GM19463 (cell line): ENCODE measurements at regions not wholly inside any gene's neighbourhood (a gene's known extent, or its start where the extent isn't known, plus 50 kb on each side); places are given as distances from the start of the nearest gene placed in this dataset.

ENCODE experiments used
- ATAC-seq: cut with Tn5 transposase; IDR thresholded peaks from one replicate; pipeline ENCODE4 v1.9.1; 2021; ENCODE audit warnings: mild to moderate bottlenecking, moderate library complexity; ENCODE audit not compliant: unreplicated experiment

- no peak for ATAC-seq
These were observed 312.8 kb upstream of the JAG1 start for GRCh38 chr20:10986586-10986985.

GRCh38 chr20:10987651-10988383 lies 314.0 kb upstream of the JAG1 start:
- no peak for ATAC-seq

GRCh38 chr20:10990625-10991382 lies 317.0 kb upstream of the JAG1 start:
- no peak for ATAC-seq

DNA sequence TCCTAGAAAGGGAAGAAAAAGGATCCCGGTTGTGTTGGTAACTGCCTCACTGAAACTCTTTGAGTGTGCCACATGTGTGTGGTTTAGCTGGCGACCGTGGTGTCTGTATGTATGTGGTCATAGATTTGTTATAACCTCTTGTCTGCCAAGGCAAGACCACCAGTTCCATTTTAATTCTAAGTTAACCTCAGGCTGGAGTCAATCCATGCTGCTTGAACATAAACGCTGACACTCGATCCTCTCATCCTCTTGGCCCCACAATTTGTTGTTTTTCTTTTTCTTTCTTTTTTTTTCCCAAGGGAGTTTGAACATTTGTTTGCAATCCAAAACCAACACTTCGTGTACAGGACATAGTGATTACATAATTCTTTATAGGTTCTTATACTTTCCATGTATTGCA lies 318.9 kb upstream of the JAG1 start:
- ATAC-seq: no peak

DNA sequence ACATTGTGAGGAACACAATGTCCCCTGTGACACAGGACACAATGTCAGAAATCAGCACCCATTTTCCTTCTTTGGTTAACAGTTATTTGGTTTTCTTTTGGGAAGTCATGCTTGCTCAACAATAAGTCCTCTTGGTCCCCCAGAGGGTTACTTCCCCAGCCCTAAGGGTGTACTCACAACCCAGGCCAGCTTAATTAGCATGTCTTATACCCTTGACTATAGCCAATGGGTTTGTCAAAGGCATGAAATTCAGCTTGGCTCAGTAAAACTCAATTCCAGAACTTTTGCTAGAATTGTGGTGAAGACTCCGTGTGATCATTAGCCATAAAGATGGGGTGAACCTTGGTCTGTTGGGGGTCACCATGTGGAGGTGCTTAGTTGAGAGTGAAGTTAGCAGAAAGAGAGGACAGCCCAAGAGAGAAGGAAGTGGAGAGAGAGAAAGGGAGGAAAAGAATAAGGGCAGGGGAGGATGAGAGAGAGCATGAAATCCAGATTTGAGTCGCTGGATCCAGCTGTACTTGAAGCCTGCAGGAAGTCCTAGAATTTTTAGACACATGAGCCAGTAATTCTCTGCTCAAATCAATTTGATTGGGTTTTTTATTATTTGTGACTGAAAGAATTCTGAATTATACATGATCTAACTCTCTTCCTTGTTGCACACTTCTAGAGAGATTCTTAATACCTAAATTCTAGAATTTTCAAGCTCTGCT lies 321.3 kb upstream of the JAG1 start:
- no peak for ATAC-seq

DNA sequence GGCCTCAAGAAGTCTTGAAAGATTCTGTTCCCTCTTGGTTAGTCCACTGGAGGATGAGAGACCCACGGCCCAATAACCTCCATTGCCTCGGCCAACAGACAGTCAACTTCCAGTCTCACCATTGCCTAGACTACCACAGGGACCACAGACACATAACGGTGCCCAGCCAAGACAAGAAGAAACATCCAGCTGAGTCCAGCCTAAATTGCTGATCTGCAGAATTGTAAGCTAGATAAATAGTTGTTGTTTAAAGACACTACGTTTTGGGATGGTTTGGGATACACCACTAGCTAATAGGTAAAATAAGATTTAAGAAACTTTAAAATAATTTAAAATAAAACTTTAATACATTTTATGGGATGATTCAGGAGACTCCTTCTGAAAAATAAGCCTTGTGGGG lies 324.7 kb upstream of the JAG1 start:
- ATAC-seq: no peak

DNA sequence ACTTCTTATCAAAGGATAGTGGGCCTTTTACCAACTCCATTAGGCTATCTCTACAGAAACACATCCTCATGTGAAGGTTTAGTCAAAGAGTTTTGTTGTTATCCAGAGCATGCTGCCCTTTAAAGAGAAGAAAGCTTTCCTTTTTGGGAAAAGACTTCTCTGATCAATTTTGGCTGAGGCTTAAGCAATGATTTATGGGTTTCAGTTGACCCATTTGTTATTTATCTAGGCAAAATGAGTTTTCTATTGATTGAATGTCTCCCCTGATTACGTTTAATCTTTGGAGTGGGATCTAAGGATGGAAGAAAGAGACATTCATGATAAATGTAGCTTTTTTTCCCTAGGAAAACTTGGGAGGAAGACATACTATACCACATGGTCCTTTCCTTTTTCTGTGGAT lies 326.6 kb upstream of the JAG1 start:
- ATAC-seq: no peak

- no peak for ATAC-seq
These were observed 327.5 kb upstream of the JAG1 start for GRCh38 chr20:11001302-11001701.

DNA sequence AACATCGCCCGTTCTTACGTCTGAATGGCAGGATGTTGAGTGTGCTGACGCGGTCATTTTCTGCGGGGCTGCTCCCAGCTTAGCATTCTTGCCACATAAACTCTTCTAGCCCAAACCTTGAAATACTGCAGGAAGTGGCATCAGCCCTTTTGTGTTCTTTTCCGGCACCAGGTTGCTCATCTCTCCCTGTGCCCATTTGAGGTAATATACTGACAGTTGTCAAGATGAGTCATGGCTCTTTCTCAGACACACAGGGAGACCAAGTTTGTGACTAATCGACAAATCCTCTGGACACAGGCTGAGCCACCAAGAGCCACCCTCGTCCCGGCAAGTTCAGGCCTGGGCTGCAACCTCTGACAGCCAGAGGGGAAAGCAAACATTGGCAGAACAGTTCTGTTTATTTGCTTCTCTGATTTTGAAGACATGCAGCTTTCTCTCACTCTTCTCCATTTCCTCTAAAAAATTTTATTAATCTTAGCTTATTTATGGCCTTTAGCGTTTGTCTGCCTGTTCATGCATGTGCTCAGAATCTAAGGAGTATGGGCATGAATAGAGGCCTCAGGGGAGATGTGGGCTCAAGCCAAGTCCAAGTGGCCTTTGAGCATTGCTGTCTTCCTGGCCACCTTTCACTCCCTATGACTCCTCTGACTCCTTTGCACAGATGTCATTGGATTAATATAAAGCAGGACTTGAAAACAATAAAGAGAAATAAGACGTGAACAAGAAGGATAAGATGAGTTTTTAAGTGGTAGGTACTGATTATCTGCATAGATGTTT lies 328.2 kb upstream of the JAG1 start:
- no peak for ATAC-seq

GRCh38 chr20:11003341-11003740 lies 329.5 kb upstream of the JAG1 start:
- no peak for ATAC-seq

DNA sequence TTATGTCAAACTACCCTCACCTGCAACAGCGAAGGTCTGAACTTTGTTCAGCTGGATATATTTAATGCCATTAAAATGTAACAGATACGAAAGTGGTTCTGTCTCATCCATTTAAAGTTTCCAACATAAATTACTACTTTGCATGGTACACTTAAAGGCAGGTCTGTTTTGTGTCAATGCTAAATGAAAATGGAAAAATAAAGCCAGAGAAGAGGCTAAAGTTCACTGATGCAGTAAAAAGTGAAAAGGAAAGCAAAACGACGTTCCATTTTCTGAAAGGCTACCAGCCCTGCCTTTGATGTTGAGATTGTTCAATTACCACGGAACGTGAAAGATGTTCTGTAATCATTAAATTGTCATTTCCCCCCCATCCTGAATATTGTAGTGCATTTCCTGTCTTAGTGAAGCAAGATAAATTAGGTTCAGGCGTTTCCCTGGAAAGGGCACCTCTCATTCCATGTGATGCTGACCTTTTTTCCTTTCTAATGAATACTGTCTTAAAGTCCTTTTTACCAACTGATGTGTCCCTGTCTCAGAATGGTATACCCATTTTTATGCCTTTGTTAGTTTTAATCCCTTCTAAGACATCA lies 334.7 kb upstream of the JAG1 start:
- ATAC-seq: no peak

DNA sequence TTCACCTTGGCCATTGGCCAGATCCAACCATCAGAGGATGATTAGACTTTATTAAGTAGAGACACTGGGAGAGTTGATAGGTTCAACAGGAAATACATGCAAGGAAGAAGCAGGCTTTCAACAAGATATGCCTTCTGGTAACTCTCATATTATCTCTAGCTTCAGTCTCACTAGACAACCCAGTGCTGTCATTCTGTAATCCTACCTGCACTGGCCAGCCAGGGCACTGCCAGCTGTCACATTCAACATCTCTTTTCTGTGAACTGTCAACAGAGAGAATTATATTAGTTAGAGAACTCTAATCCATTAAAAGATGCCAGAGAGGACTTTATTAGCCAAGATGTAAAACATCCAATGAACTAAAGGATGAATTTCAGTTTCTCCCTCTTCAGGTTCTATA lies 337.9 kb upstream of the JAG1 start:
- no peak for ATAC-seq

DNA sequence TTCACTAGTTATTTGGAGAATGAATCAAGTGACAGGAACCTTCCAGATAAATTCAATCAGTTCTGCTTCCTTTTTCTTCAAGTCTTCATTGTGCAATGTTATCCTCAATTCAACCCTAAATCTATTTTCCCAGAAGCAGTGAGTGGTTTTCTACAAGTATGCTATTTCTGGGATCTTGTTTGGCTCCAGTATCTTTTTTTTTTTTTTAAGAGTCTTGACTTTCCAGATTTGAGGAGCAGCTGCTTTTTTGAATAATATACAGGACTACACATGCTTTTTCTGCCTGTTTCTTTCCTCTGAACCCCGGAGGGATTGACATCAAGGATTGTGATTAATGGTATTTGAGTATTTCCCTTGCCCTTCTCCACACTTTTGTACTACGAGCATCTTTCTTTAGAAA lies 339.2 kb upstream of the JAG1 start:
- ATAC-seq: no peak

- ATAC-seq: no peak
These were observed 340.0 kb upstream of the JAG1 start for GRCh38 chr20:11013801-11014200.

GRCh38 chr20:11015440-11015839 lies 341.6 kb upstream of the JAG1 start:
- ATAC-seq: no peak

DNA sequence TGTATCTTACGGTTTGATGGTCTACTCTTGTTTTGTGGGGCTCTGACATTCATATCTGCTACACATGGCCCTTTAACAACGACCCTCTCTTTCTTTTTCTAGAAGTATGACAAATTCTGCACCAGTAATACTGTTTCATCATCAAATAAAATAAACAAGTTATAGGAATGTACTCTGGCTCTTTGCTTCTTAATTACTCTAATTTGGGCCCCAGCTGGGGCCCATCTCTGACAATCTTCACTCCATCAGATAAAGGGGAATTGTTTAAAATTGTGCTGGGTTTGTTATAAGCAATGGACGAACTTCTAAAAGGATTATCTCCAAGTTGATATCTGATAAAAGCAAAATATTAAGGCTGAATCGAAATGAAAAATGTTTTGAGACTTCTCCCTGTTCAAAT lies 343.6 kb upstream of the JAG1 start:
- no peak for ATAC-seq

- ATAC-seq: no peak
These were observed 344.9 kb upstream of the JAG1 start for GRCh38 chr20:11018668-11019170.

GRCh38 chr20:11020712-11021111 lies 346.9 kb upstream of the JAG1 start:
- ATAC-seq: no peak

DNA sequence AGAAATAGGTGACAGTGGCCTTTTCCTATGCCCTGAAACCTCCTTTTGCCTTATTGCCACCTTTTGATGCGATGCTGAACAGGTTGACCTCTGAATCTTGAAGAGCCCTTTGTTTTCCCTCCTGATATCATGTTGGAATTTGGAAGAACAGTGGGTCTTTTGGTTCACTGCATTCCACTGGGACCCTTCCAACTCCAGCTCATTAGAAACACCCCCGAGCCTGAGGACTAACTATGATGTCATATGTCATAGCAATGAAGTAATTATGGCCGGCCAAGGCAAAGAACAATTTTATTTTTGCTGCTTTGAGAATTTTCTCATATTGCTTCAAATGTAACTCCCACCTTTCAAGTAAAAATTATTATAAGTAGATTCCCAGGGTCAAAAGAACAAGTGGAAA lies 353.4 kb upstream of the JAG1 start:
- ATAC-seq: no peak

- no peak for ATAC-seq
These were observed 356.6 kb upstream of the JAG1 start for GRCh38 chr20:11030351-11030750.

DNA sequence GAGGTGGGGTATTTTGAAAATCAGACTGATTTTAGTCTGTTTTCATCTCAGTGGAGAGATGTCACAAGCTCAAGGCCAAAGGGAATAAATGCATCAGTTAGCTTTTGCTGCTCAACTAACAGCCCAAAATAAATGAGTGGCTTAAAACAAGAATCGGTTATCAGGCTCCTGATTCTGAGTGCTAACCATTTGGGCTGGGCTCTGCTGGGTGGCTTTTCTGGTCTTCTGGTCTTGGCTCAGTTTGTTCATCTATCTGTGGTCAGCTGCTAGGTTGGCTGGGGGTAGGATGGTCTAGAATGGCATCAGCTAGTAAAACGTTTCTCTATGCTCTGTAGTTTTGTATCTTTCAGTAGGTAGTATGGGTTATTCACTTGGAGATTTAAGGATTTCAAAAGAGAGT lies 357.5 kb upstream of the JAG1 start:
- ATAC-seq: no peak
